ENCODE measurements at regions not wholly inside any gene's neighbourhood (a gene's known extent, or its start where the extent isn't known, plus 50 kb on each side); places are given as distances from the start of the nearest gene placed in this dataset.
A peak's percentile ranks its signal among the peaks of the same experiment; 100 is the strongest.

DNA sequence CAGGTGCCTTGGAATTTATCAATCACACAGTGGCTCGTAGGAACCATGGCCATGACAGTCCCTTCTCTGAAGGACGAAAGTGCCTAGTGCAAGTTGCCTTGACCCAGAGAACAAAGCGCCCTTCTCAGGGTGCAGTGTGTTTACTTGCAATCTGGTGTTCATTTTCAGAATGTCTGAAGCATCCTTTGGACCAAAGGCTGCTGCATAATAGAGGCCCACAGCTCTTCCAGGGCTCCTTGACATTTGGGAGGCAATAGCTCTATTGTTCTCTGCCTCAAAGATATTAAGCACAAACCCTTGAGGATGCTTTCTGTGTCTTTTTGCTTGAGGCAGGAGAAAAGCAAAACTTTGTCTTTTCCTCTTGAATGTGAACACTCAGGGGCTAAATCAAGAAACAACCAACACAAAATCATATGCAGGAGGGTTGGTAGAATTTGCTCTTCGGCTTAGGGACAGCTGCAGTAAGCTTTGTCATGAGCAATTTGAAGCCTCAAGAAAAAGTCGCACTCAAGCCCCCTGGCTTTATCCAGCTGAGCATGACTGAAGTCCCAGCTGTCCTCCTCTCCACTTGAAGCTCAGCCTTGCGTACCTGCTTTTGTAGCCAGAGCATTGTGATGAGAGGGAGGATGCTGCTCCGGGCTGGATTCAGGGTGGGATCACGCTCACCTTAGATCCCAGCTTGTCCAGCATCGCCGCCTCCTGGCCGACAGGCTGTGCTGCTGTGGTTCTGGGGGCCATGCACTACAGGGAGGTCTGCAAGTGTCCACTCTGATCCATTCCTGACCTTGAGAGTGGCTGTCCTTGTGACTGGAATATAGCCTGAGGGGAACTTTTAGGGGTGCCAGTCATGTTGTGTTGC, 495.4 kb downstream of the CDH26 start:
- TF ChIP-seq, protein P1, sequence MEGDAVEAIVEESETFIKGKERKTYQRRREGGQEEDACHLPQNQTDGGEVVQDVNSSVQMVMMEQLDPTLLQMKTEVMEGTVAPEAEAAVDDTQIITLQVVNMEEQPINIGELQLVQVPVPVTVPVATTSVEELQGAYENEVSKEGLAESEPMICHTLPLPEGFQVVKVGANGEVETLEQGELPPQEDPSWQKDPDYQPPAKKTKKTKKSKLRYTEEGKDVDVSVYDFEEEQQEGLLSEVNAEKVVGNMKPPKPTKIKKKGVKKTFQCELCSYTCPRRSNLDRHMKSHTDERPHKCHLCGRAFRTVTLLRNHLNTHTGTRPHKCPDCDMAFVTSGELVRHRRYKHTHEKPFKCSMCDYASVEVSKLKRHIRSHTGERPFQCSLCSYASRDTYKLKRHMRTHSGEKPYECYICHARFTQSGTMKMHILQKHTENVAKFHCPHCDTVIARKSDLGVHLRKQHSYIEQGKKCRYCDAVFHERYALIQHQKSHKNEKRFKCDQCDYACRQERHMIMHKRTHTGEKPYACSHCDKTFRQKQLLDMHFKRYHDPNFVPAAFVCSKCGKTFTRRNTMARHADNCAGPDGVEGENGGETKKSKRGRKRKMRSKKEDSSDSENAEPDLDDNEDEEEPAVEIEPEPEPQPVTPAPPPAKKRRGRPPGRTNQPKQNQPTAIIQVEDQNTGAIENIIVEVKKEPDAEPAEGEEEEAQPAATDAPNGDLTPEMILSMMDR (IDR thresholded peaks at IDR 0.05): 0 out of 2 replicates have a peak, but pooled peaks have one; percentile 8
- TF ChIP-seq, protein P2, sequence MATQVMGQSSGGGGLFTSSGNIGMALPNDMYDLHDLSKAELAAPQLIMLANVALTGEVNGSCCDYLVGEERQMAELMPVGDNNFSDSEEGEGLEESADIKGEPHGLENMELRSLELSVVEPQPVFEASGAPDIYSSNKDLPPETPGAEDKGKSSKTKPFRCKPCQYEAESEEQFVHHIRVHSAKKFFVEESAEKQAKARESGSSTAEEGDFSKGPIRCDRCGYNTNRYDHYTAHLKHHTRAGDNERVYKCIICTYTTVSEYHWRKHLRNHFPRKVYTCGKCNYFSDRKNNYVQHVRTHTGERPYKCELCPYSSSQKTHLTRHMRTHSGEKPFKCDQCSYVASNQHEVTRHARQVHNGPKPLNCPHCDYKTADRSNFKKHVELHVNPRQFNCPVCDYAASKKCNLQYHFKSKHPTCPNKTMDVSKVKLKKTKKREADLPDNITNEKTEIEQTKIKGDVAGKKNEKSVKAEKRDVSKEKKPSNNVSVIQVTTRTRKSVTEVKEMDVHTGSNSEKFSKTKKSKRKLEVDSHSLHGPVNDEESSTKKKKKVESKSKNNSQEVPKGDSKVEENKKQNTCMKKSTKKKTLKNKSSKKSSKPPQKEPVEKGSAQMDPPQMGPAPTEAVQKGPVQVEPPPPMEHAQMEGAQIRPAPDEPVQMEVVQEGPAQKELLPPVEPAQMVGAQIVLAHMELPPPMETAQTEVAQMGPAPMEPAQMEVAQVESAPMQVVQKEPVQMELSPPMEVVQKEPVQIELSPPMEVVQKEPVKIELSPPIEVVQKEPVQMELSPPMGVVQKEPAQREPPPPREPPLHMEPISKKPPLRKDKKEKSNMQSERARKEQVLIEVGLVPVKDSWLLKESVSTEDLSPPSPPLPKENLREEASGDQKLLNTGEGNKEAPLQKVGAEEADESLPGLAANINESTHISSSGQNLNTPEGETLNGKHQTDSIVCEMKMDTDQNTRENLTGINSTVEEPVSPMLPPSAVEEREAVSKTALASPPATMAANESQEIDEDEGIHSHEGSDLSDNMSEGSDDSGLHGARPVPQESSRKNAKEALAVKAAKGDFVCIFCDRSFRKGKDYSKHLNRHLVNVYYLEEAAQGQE (IDR thresholded peaks at IDR 0.05; ENCODE audit: insufficient read depth in 1 of 2, low read depth in 2 of 2, low read length in 1 of 2): no peak
- in situ Hi-C loops (cut with HindIII; ENCODE audit: low pct_unique_long_range_greater_than_20kb, low sequenced_read_pairs) (no loop called here), intact Hi-C loops (cut with micrococcal nuclease; ENCODE audit: unreplicated experiment) (no loop called here)
- CTCF ChIA-PET: no interaction called here
- H3K27me3 ChIP-seq (ENCODE audit: control insufficient read depth, insufficient read depth, low read length): no peaks in the 10 kb centered on the region
- no peak overlapping the region for H3K4me3 ChIP-seq (ENCODE audit: low read depth in 2 of 2, low read length in 2 of 2)
- DNase-seq (ENCODE audit: low read depth, low spot score): no peak
- no peaks in the 10 kb centered on the region for H3K4me1 ChIP-seq (ENCODE audit: control insufficient read depth, insufficient read depth, low read length)
- no peaks in the 10 kb centered on the region for H3K9me3 ChIP-seq (ENCODE audit: control insufficient read depth, insufficient read depth, low read depth, low read length)
- no peak for ATAC-seq
- POLR2A ChIA-PET: no interaction called here
- H3K36me3 ChIP-seq (ENCODE audit: control insufficient read depth, insufficient read depth, low read length): no peaks in the 10 kb centered on the region
- BruUV-seq (replicated peaks): no TSS peak
- no peak overlapping the region for H3K27ac ChIP-seq (ENCODE audit: low read length)

DNA sequence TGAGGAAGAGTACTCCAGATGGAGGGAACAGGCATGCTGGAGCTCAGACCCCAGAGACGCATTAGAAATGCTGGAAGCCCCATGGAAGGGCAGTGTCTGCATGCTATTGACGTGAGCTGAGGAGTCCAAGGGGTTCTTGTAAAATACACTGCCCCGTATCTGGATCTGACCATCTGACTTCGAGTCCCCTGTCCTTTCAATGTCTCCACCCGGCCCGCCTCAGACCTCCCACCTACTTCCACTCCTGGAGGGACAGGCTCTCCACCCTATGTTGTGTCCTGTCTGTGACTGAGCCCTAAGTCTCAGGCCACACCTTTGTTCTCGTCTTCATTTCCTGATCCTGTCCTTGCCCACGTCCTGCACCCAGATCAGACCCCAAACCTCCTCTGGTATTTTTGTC, 496.3 kb downstream of the CDH26 start:
- H3K27me3 ChIP-seq (ENCODE audit: control insufficient read depth, insufficient read depth, low read length): no peaks in the 10 kb centered on the region
- no peaks in the 10 kb centered on the region for H3K36me3 ChIP-seq (ENCODE audit: control insufficient read depth, insufficient read depth, low read length)
- ChIA-PET CTCF (no interaction called here), POLR2A (no interaction called here)
- TF ChIP-seq, protein P1 (IDR thresholded peaks at IDR 0.05): no peak
- TF ChIP-seq, protein P2 (IDR thresholded peaks at IDR 0.05; ENCODE audit: insufficient read depth in 1 of 2, low read depth in 2 of 2, low read length in 1 of 2): no peak
- TF ChIP-seq TCF7L2 (IDR thresholded peaks at IDR 0.05; ENCODE audit: low read depth, low read length) (no peak), SIN3A (IDR thresholded peaks at IDR 0.05; ENCODE audit: borderline replicate concordance, insufficient read depth, low read depth, low read length) (no peak), POLR2AphosphoS5 (IDR thresholded peaks at IDR 0.05; ENCODE audit: low read depth, low read length) (no peak)
- in situ Hi-C loops (cut with HindIII; ENCODE audit: low pct_unique_long_range_greater_than_20kb, low sequenced_read_pairs) (no loop called here), intact Hi-C loops (cut with micrococcal nuclease; ENCODE audit: unreplicated experiment) (no loop called here)
- H3K9me3 ChIP-seq (ENCODE audit: control insufficient read depth, insufficient read depth, low read depth, low read length): no peaks in the 10 kb centered on the region
- H3K4me3 ChIP-seq (ENCODE audit: low read depth in 2 of 2, low read length in 2 of 2): no peak overlapping the region
- no peak overlapping the region for H3K27ac ChIP-seq (ENCODE audit: low read length)
- no peaks in the 10 kb centered on the region for H3K4me1 ChIP-seq (ENCODE audit: control insufficient read depth, insufficient read depth, low read length)
- BruUV-seq (replicated peaks): no TSS peak
- ATAC-seq: no peak
- DNase-seq (ENCODE audit: low read depth, low spot score): no peak

All from Panc1 (cell line).